ENCODE measurements at regions not wholly inside any gene's neighbourhood (a gene's known extent, or its start where the extent isn't known, plus 50 kb on each side); places are given as distances from the start of the nearest gene placed in this dataset.

- DNase-seq (ENCODE audit: low spot score) = no peak
- in situ Hi-C loops (cut with MboI; ENCODE audit: low pct_unique_long_range_greater_than_20kb, low sequenced_read_pairs, unreplicated experiment) = no loop called here
- TF ChIP-seq CTCF (IDR thresholded peaks at IDR 0.05; ENCODE audit: extremely low read depth, insufficient read depth, missing control alignments) = no peak
Observed at GRCh38 chrX:95626748-95627147, 1057.9 kb upstream of the DIAPH2 start.

- no peak for DNase-seq (ENCODE audit: low spot score)
- in situ Hi-C loops (cut with MboI; ENCODE audit: low pct_unique_long_range_greater_than_20kb, low sequenced_read_pairs, unreplicated experiment) = no loop called here
- TF ChIP-seq CTCF (IDR thresholded peaks at IDR 0.05; ENCODE audit: extremely low read depth, insufficient read depth, missing control alignments) = no peak
Observed at GRCh38 chrX:95628796-95629195, 1055.8 kb upstream of the DIAPH2 start.

GRCh38 chrX:95629737-95630136 is 1054.9 kb upstream of the DIAPH2 start:
- DNase-seq (ENCODE audit: low spot score) = no peak
- in situ Hi-C loops (cut with MboI; ENCODE audit: low pct_unique_long_range_greater_than_20kb, low sequenced_read_pairs, unreplicated experiment) = no loop called here
- TF ChIP-seq CTCF (IDR thresholded peaks at IDR 0.05; ENCODE audit: extremely low read depth, insufficient read depth, missing control alignments) = no peak

- DNase-seq (ENCODE audit: low spot score) = no peak
- in situ Hi-C loops (cut with MboI; ENCODE audit: low pct_unique_long_range_greater_than_20kb, low sequenced_read_pairs, unreplicated experiment) = no loop called here
- no peak for TF ChIP-seq CTCF (IDR thresholded peaks at IDR 0.05; ENCODE audit: extremely low read depth, insufficient read depth, missing control alignments)
Observed at GRCh38 chrX:95640226-95640625, 1044.4 kb upstream of the DIAPH2 start.

- in situ Hi-C loops (cut with MboI; ENCODE audit: low pct_unique_long_range_greater_than_20kb, low sequenced_read_pairs, unreplicated experiment) = no loop called here
- no peak for DNase-seq (ENCODE audit: low spot score)
- TF ChIP-seq CTCF (IDR thresholded peaks at IDR 0.05; ENCODE audit: extremely low read depth, insufficient read depth, missing control alignments) = no peak
Observed at GRCh38 chrX:95645738-95646137, 1038.9 kb upstream of the DIAPH2 start.

- DNase-seq (ENCODE audit: low spot score) = peak; percentile 3
- no peak for TF ChIP-seq CTCF (IDR thresholded peaks at IDR 0.05; ENCODE audit: extremely low read depth, insufficient read depth, missing control alignments)
- in situ Hi-C loops (cut with MboI; ENCODE audit: low pct_unique_long_range_greater_than_20kb, low sequenced_read_pairs, unreplicated experiment) = no loop called here
Observed at GRCh38 chrX:95662200-95662599, 1022.4 kb upstream of the DIAPH2 start.

GRCh38 chrX:95666056-95666455 is 1018.6 kb upstream of the DIAPH2 start:
- no peak for DNase-seq (ENCODE audit: low spot score)
- TF ChIP-seq CTCF (IDR thresholded peaks at IDR 0.05; ENCODE audit: extremely low read depth, insufficient read depth, missing control alignments) = no peak
- in situ Hi-C loops (cut with MboI; ENCODE audit: low pct_unique_long_range_greater_than_20kb, low sequenced_read_pairs, unreplicated experiment) = no loop called here

Data from GM13977 (cell line).